B cell (primary cell): ENCODE measurements at regions not wholly inside any gene's neighbourhood (a gene's known extent, or its start where the extent isn't known, plus 50 kb on each side); places are given as distances from the start of the nearest gene placed in this dataset.

ENCODE experiments used
- ATAC-seq: fragments of 200-7000 bp; cut with Tn5 transposase; one replicate; pipeline ENCODE4 v1.10.0; 2021; ENCODE audit warnings: low read depth, mild to moderate bottlenecking, moderate number of reproducible peaks, moderate library complexity
- CTCF ChIA-PET: fragments of 350-600 bp; sonication (Branson Sonifier 250); formaldehyde crosslinking; loops from one replicate; lab custom pipeline; 2021; ENCODE audit warnings: antibody characterized with exemption, inconsistent platforms; lab: Charles Lee
- POLR2A ChIA-PET: fragments of 350-600 bp; sonication (Branson Sonifier 250); formaldehyde crosslinking; loops from one replicate; lab custom pipeline; 2021; ENCODE audit warnings: antibody characterized with exemption; lab: Charles Lee
- DNase-seq: peaks from one replicate; pipeline ENCODE4 v3.0.0; 2013
- H2AFZ ChIP-seq: 2 replicates; pipeline ENCODE4 v1.6.1; 2012; ENCODE audit warnings: mild to moderate bottlenecking, low read depth, low read length; ENCODE audit not compliant: insufficient read depth, poor library complexity, severe bottlenecking
- H3K27ac ChIP-seq, 2 donors: 1 replicate in 1 of 2; 2 replicates in 1 of 2; pipeline ENCODE4 v1.5.1; 2012 to 2013; ENCODE audit warnings: low read length in 2 of 2, mild to moderate bottlenecking in 2 of 2, moderate library complexity in 1 of 2
- H3K27me3 ChIP-seq, 4 experiments: fragments of 200-600 bp in 1 of 4; sonication (generic) in 1 of 4; replicated peaks in 1 of 4; 1 replicate in 2 of 4; 2 replicates in 2 of 4; pipeline versions ENCODE4 v1.6.1 to v1.7.0; 2013 to 2016; ENCODE audit warnings: low read length in 3 of 4, mild to moderate bottlenecking in 2 of 4, mixed read lengths in 1 of 4, moderate library complexity in 1 of 4; ENCODE audit not compliant: insufficient read depth in 4 of 4, control insufficient read depth in 3 of 4; ENCODE audit errors: control extremely low read depth in 1 of 4
- H3K36me3 ChIP-seq, 2 experiments: replicated peaks in 1 of 2; 1 replicate in 1 of 2; 2 replicates in 1 of 2; pipeline versions ENCODE4 v1.6.1 to v1.7.1; 2013; ENCODE audit warnings: low read length in 1 of 2; ENCODE audit not compliant: insufficient read depth in 2 of 2, control insufficient read depth in 1 of 2; ENCODE audit errors: control extremely low read depth in 1 of 2, extremely low read depth in 1 of 2
- H3K4me1 ChIP-seq, 2 donors: fragments of 200-600 bp in 1 of 2; sonication (generic) in 1 of 2; 1 replicate in 1 of 2; 2 replicates in 1 of 2; pipeline versions ENCODE4 v1.5.1 to v1.6.1; 2013 to 2017; ENCODE audit warnings: low read length in 2 of 2; ENCODE audit not compliant: control insufficient read depth in 2 of 2, insufficient read depth in 2 of 2
- H3K4me2 ChIP-seq: replicated peaks from 2 replicates; pipeline ENCODE3; 2012; ENCODE audit warnings: mild to moderate bottlenecking, low read depth, low read length; ENCODE audit not compliant: poor library complexity, severe bottlenecking
- H3K4me3 ChIP-seq, 5 experiments: fragments of 200-600 bp in 1 of 5; sonication (generic) in 1 of 5; 1 replicate in 3 of 5; 2 replicates in 2 of 5; pipeline versions ENCODE4 v1.5.1 to v1.7.0; 2011 to 2016; ENCODE audit warnings: low read length in 4 of 5, mild to moderate bottlenecking in 4 of 5, low read depth in 2 of 5, control low read depth in 1 of 5, moderate library complexity in 1 of 5; ENCODE audit not compliant: insufficient read depth in 1 of 5; ENCODE audit errors: control extremely low read depth in 1 of 5, extremely low read depth in 1 of 5
- H3K79me2 ChIP-seq: fragments of 200-600 bp; sonication (generic); one replicate; pipeline ENCODE4 v1.6.0; 2016; ENCODE audit warnings: low read length; ENCODE audit not compliant: control insufficient read depth, insufficient read depth
- H3K9ac ChIP-seq: fragments of 200-600 bp; sonication (generic); 2 replicates; pipeline ENCODE4 v1.6.1; 2017; ENCODE audit warnings: mild to moderate bottlenecking, low read length, moderate library complexity
- H3K9me3 ChIP-seq, 3 donors: one replicate each; pipeline versions ENCODE4 v1.6.1 to v1.7.1; 2013; ENCODE audit warnings: low read length in 2 of 3; ENCODE audit not compliant: control insufficient read depth in 2 of 3, insufficient read depth in 1 of 3; ENCODE audit errors: control extremely low read depth in 1 of 3
- H4K20me1 ChIP-seq: 2 replicates; pipeline ENCODE4 v1.6.0; 2012; ENCODE audit warnings: mild to moderate bottlenecking, low read length; ENCODE audit not compliant: insufficient read depth, control insufficient read depth, poor library complexity, severe bottlenecking
- H3K27ac Mint-ChIP-seq: one replicate; pipeline ENCODE4 v1.8.0; 2021; ENCODE audit warnings: mixed read lengths
- H3K27me3 Mint-ChIP-seq: one replicate; pipeline ENCODE4 v1.8.0; 2021; ENCODE audit warnings: mixed read lengths
- H3K4me1 Mint-ChIP-seq: one replicate; pipeline ENCODE4 v1.8.0; 2021; ENCODE audit warnings: mixed read lengths
- H3K4me3 Mint-ChIP-seq: one replicate; pipeline ENCODE4 v1.8.0; 2021; ENCODE audit warnings: mixed read lengths
- H3K9me3 Mint-ChIP-seq: one replicate; pipeline ENCODE4 v1.8.0; 2022; ENCODE audit warnings: mixed read lengths; ENCODE audit not compliant: insufficient read depth
- EZH2 ChIP-seq: IDR thresholded peaks from 2 replicates; pipeline ENCODE4 v1.6.1; 2012; ENCODE audit warnings: borderline replicate concordance, low read depth, mild to moderate bottlenecking, moderate library complexity, low read length; ENCODE audit not compliant: insufficient read depth, poor library complexity, severe bottlenecking
- WGBS: methylation state at CpG from one replicate; pipeline ENCODE4 v1.1.5; 2013; ENCODE audit warnings: missing lambda C conversion rate; ENCODE audit not compliant: insufficient coverage; 5-methylcytosine and 5-hydroxymethylcytosine counted together
- intact Hi-C: fragments of 100-400 bp; cut with micrococcal nuclease; formaldehyde crosslinking; loops from one replicate; pipeline ENCODE4 v1.10.0; 2022
- TF ChIP-seq, protein P1 (sequence below): fragments of 200-600 bp; IDR thresholded peaks from one replicate; pipeline ENCODE4 v1.8.0; 2022; ENCODE audit warnings: antibody characterized with exemption, mild to moderate bottlenecking

DNA sequence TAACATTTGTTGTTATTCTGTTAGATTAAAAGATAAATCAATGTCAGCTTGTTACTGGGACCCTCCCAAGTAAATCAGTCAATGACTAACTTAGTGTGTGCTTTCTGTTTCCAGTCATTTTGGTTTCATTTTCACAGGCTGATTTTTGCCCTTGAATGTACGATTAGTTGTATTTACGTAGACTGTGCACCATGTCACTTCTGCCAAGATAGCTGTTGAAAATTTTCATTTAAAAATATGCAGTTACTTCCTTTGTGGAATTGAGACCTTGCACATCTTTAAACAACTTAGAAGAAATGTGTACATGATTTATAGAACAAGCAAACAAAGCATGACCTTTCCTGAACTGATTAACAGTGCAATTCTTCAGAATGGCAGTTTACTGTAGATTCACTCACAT lies 944.8 kb upstream of the CITED2 start:
- Mint-ChIP-seq H3K27me3 (no peaks in the 10 kb centered on the region), H3K27ac (no peak overlapping the region), H3K4me1 (peaks cover 25% of the 10 kb centered on the region), H3K4me3 (peak overlapping the region; percentile 57), H3K9me3 (no peaks in the 10 kb centered on the region)
- intact Hi-C loops: no loop called here
- H3K27ac ChIP-seq: no peak overlapping the region
- H3K9me3 ChIP-seq: no peaks in the 10 kb centered on the region
- CTCF ChIA-PET: no interaction called here
- TF ChIP-seq, protein P1, sequence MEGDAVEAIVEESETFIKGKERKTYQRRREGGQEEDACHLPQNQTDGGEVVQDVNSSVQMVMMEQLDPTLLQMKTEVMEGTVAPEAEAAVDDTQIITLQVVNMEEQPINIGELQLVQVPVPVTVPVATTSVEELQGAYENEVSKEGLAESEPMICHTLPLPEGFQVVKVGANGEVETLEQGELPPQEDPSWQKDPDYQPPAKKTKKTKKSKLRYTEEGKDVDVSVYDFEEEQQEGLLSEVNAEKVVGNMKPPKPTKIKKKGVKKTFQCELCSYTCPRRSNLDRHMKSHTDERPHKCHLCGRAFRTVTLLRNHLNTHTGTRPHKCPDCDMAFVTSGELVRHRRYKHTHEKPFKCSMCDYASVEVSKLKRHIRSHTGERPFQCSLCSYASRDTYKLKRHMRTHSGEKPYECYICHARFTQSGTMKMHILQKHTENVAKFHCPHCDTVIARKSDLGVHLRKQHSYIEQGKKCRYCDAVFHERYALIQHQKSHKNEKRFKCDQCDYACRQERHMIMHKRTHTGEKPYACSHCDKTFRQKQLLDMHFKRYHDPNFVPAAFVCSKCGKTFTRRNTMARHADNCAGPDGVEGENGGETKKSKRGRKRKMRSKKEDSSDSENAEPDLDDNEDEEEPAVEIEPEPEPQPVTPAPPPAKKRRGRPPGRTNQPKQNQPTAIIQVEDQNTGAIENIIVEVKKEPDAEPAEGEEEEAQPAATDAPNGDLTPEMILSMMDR: no peak
- no peak for TF ChIP-seq EZH2
- no peaks in the 10 kb centered on the region for H4K20me1 ChIP-seq
- H3K4me2 ChIP-seq: peak overlapping the region; percentile 62
- H3K4me1 ChIP-seq: peaks cover 2 to 20% of the 10 kb centered on the region in 2 donors
- DNase-seq: peak; percentile 21
- H3K79me2 ChIP-seq: no peaks in the 10 kb centered on the region
- WGBS: no CpG with 5 or more reads among the region's 2 CpGs
- H3K36me3 ChIP-seq: no peaks in the 10 kb centered on the region
- peak overlapping the region in 1 of 5 experiments; percentile 16 for H3K4me3 ChIP-seq
- H3K27me3 ChIP-seq: no peaks in the 10 kb centered on the region
- H2AFZ ChIP-seq: peak overlapping the region; percentile 41
- ATAC-seq: no peak
- POLR2A ChIA-PET: no interaction called here
- peak overlapping the region; percentile 44 for H3K9ac ChIP-seq

DNA sequence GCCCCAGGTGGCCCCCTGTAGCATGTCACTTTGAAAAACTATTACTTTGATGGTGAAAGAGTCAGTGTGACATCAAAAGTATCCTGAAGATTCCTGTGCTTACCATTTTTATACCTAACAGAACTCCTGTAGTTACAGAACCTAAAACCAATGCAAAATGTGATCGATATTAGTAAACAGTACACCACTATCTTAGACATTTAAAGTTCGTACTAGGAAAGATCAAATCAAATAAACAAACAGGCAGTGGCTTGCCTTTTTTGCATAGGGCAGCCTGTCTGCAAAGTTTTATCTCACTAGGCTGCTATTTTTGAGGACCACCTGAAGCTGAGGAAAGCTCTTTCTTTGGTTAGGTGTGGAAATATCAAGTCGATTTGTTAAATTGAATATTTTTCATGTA lies 944.0 kb upstream of the CITED2 start:
- peaks cover 25% of the 10 kb centered on the region for H3K4me1 Mint-ChIP-seq
- ChIA-PET POLR2A (no interaction called here), CTCF (no interaction called here)
- no peak overlapping the region for H2AFZ ChIP-seq
- TF ChIP-seq, protein P1: no peak
- TF ChIP-seq EZH2: no peak
- H3K4me2 ChIP-seq: no peak overlapping the region
- ATAC-seq (no peak), DNase-seq (no peak)
- no peak overlapping the region for H3K4me3 Mint-ChIP-seq
- no peak overlapping the region for H3K4me3 ChIP-seq
- H3K27me3 Mint-ChIP-seq: no peaks in the 10 kb centered on the region
- H3K9me3 ChIP-seq: no peaks in the 10 kb centered on the region
- no peaks in the 10 kb centered on the region for H3K27me3 ChIP-seq
- no peak overlapping the region for H3K27ac ChIP-seq
- H3K79me2 ChIP-seq: no peaks in the 10 kb centered on the region
- no peaks in the 10 kb centered on the region for H4K20me1 ChIP-seq
- no peaks in the 10 kb centered on the region for H3K9me3 Mint-ChIP-seq
- no peak overlapping the region for H3K9ac ChIP-seq
- H3K4me1 ChIP-seq: peaks cover 2 to 20% of the 10 kb centered on the region in 2 donors
- WGBS: no CpG with 5 or more reads among the region's 3 CpGs
- intact Hi-C loops: no loop called here
- H3K27ac Mint-ChIP-seq: no peak overlapping the region
- H3K36me3 ChIP-seq: no peaks in the 10 kb centered on the region
